Activated naive CD4-positive, alpha-beta T cell treated with anti-CD3 and anti-CD28 coated beads, Interleukin-2, amount 10 ng/mL, durations not matched to agents 7 days and 5 days (primary cell): ENCODE measurements at regions not wholly inside any gene's neighbourhood (a gene's known extent, or its start where the extent isn't known, plus 50 kb on each side); places are given as distances from the start of the nearest gene placed in this dataset.

Source experiments
- CTCF ChIA-PET: fragments of 350-600 bp; sonication (Branson Sonifier 250); formaldehyde crosslinking; loops from one replicate; lab custom pipeline; 2021; ENCODE audit warnings: antibody characterized with exemption; lab: Charles Lee
- DNase-seq: peaks from one replicate; pipeline ENCODE4 v3.0.0-alpha.2; 2020
- H3K27ac Mint-ChIP-seq: one replicate; pipeline ENCODE4 v1.8.0; 2021; ENCODE audit warnings: mild to moderate bottlenecking, moderate library complexity, mixed read lengths
- H3K27me3 Mint-ChIP-seq: one replicate; pipeline ENCODE4 v1.8.0; 2021; ENCODE audit warnings: mild to moderate bottlenecking, mixed read lengths
- H3K36me3 Mint-ChIP-seq: one replicate; pipeline ENCODE4 v1.8.0; 2021; ENCODE audit warnings: mixed read lengths
- H3K4me1 Mint-ChIP-seq: one replicate; pipeline ENCODE4 v1.8.0; 2021; ENCODE audit warnings: mixed read lengths
- H3K4me3 Mint-ChIP-seq: one replicate; pipeline ENCODE4 v1.8.0; 2021; ENCODE audit warnings: mild to moderate bottlenecking, moderate library complexity, mixed read lengths
- H3K9me3 Mint-ChIP-seq: one replicate; pipeline ENCODE4 v1.8.0; 2021; ENCODE audit warnings: mixed read lengths

GRCh38 chr6:67248077-67248476 lies 1387.0 kb upstream of the ADGRB3 start:
- no peaks in the 10 kb centered on the region for H3K4me1 Mint-ChIP-seq
- H3K36me3 Mint-ChIP-seq: no peaks in the 10 kb centered on the region

GRCh38 chr6:67244037-67244436 lies 1391.0 kb upstream of the ADGRB3 start:
- no peaks in the 10 kb centered on the region for H3K4me1 Mint-ChIP-seq
- CTCF ChIA-PET: interaction anchor here (0.9 kb wide), 1 partner anchor 10 kb away, joined by 3 read pairs; no protein-coding TSS in a partner anchor
- no peaks in the 10 kb centered on the region for H3K27me3 Mint-ChIP-seq
- no peak for DNase-seq
- H3K36me3 Mint-ChIP-seq: no peaks in the 10 kb centered on the region
- no peaks in the 10 kb centered on the region for H3K9me3 Mint-ChIP-seq
- no peak overlapping the region for H3K27ac Mint-ChIP-seq
- no peak overlapping the region for H3K4me3 Mint-ChIP-seq

More at GRCh38 chr6:67248077-67248476, 1387.0 kb upstream of the ADGRB3 start:
- H3K4me3 Mint-ChIP-seq: no peak overlapping the region
- CTCF ChIA-PET: no interaction called here
- peaks cover 2% of the 10 kb centered on the region for H3K9me3 Mint-ChIP-seq
- H3K27ac Mint-ChIP-seq: no peak overlapping the region
- no peaks in the 10 kb centered on the region for H3K27me3 Mint-ChIP-seq
- DNase-seq: no peak

- H3K36me3 Mint-ChIP-seq: no peaks in the 10 kb centered on the region
- no peak for DNase-seq
- peaks cover 3% of the 10 kb centered on the region for H3K9me3 Mint-ChIP-seq
- CTCF ChIA-PET: no interaction called here
- H3K27ac Mint-ChIP-seq: no peak overlapping the region
- H3K4me1 Mint-ChIP-seq: no peaks in the 10 kb centered on the region
- no peak overlapping the region for H3K4me3 Mint-ChIP-seq
- H3K27me3 Mint-ChIP-seq: no peaks in the 10 kb centered on the region
These were observed 1397.8 kb upstream of the ADGRB3 start for GRCh38 chr6:67237277-67237676.

GRCh38 chr6:67231092-67231491 lies 1404.0 kb upstream of the ADGRB3 start:
- DNase-seq: no peak
- H3K9me3 Mint-ChIP-seq: no peaks in the 10 kb centered on the region
- no peaks in the 10 kb centered on the region for H3K4me1 Mint-ChIP-seq

GRCh38 chr6:67224989-67225388 lies 1410.1 kb upstream of the ADGRB3 start:
- no peak for DNase-seq
- Mint-ChIP-seq H3K4me1 (no peaks in the 10 kb centered on the region), H3K27ac (no peak overlapping the region), H3K4me3 (no peak overlapping the region), H3K36me3 (no peaks in the 10 kb centered on the region), H3K27me3 (no peaks in the 10 kb centered on the region), H3K9me3 (peaks cover 4% of the 10 kb centered on the region)
- CTCF ChIA-PET: no interaction called here

More at GRCh38 chr6:67231092-67231491, 1404.0 kb upstream of the ADGRB3 start:
- Mint-ChIP-seq H3K27ac (no peak overlapping the region), H3K36me3 (no peaks in the 10 kb centered on the region), H3K4me3 (no peak overlapping the region), H3K27me3 (no peaks in the 10 kb centered on the region)
- CTCF ChIA-PET: no interaction called here

- Mint-ChIP-seq H3K9me3 (peaks cover 6% of the 10 kb centered on the region), H3K27me3 (no peaks in the 10 kb centered on the region), H3K36me3 (no peaks in the 10 kb centered on the region), H3K4me1 (no peaks in the 10 kb centered on the region), H3K4me3 (no peak overlapping the region), H3K27ac (no peak overlapping the region)
- DNase-seq: no peak
- CTCF ChIA-PET: no interaction called here
These were observed 1413.9 kb upstream of the ADGRB3 start for GRCh38 chr6:67221226-67221625.

GRCh38 chr6:67219346-67219745 lies 1415.7 kb upstream of the ADGRB3 start:
- H3K27ac Mint-ChIP-seq: no peak overlapping the region
- no peaks in the 10 kb centered on the region for H3K4me1 Mint-ChIP-seq
- H3K27me3 Mint-ChIP-seq: no peaks in the 10 kb centered on the region
- no peaks in the 10 kb centered on the region for H3K36me3 Mint-ChIP-seq
- H3K4me3 Mint-ChIP-seq: no peak overlapping the region
- H3K9me3 Mint-ChIP-seq: peaks cover 6% of the 10 kb centered on the region
- CTCF ChIA-PET: no interaction called here
- DNase-seq: no peak

GRCh38 chr6:67212584-67212983 lies 1422.5 kb upstream of the ADGRB3 start:
- Mint-ChIP-seq H3K4me3 (no peak overlapping the region), H3K27me3 (no peaks in the 10 kb centered on the region), H3K27ac (no peak overlapping the region), H3K9me3 (peaks cover 2% of the 10 kb centered on the region), H3K4me1 (no peaks in the 10 kb centered on the region), H3K36me3 (no peaks in the 10 kb centered on the region)
- no peak for DNase-seq
- CTCF ChIA-PET: no interaction called here

GRCh38 chr6:67210450-67210849 lies 1424.6 kb upstream of the ADGRB3 start:
- CTCF ChIA-PET: no interaction called here
- Mint-ChIP-seq H3K27ac (no peak overlapping the region), H3K9me3 (peaks cover 2% of the 10 kb centered on the region), H3K27me3 (no peaks in the 10 kb centered on the region), H3K36me3 (no peaks in the 10 kb centered on the region), H3K4me1 (no peaks in the 10 kb centered on the region), H3K4me3 (no peak overlapping the region)
- DNase-seq: no peak

- no peaks in the 10 kb centered on the region for H3K36me3 Mint-ChIP-seq
- DNase-seq: no peak
- CTCF ChIA-PET: no interaction called here
- no peaks in the 10 kb centered on the region for H3K27me3 Mint-ChIP-seq
- H3K9me3 Mint-ChIP-seq: peaks cover 6% of the 10 kb centered on the region
- H3K4me3 Mint-ChIP-seq: no peak overlapping the region
- no peak overlapping the region for H3K27ac Mint-ChIP-seq
- H3K4me1 Mint-ChIP-seq: no peaks in the 10 kb centered on the region
These were observed 1433.5 kb upstream of the ADGRB3 start for GRCh38 chr6:67201563-67201962.

GRCh38 chr6:67200626-67201403 lies 1434.3 kb upstream of the ADGRB3 start:
- Mint-ChIP-seq H3K27me3 (no peaks in the 10 kb centered on the region), H3K27ac (no peak overlapping the region), H3K4me3 (no peak overlapping the region), H3K4me1 (no peaks in the 10 kb centered on the region), H3K36me3 (no peaks in the 10 kb centered on the region), H3K9me3 (peaks cover 6% of the 10 kb centered on the region)
- no peak for DNase-seq
- CTCF ChIA-PET: no interaction called here

- CTCF ChIA-PET: no interaction called here
- H3K9me3 Mint-ChIP-seq: peaks cover 6% of the 10 kb centered on the region
- H3K4me3 Mint-ChIP-seq: no peak overlapping the region
- no peaks in the 10 kb centered on the region for H3K36me3 Mint-ChIP-seq
- H3K27ac Mint-ChIP-seq: no peak overlapping the region
- no peaks in the 10 kb centered on the region for H3K27me3 Mint-ChIP-seq
- no peaks in the 10 kb centered on the region for H3K4me1 Mint-ChIP-seq
- no peak for DNase-seq
These were observed 1435.7 kb upstream of the ADGRB3 start for GRCh38 chr6:67199425-67199824.

GRCh38 chr6:67190733-67191132 lies 1444.3 kb upstream of the ADGRB3 start:
- Mint-ChIP-seq H3K27ac (no peak overlapping the region), H3K27me3 (no peaks in the 10 kb centered on the region), H3K36me3 (no peaks in the 10 kb centered on the region), H3K4me3 (no peak overlapping the region), H3K4me1 (no peaks in the 10 kb centered on the region), H3K9me3 (peaks cover 2% of the 10 kb centered on the region)
- DNase-seq: no peak
- CTCF ChIA-PET: interaction anchor here (0.6 kb wide), 1 partner anchor 52 kb away, joined by 3 read pairs; no protein-coding TSS in a partner anchor

GRCh38 chr6:67184405-67184804 lies 1450.7 kb upstream of the ADGRB3 start:
- H3K27ac Mint-ChIP-seq: no peak overlapping the region
- H3K4me3 Mint-ChIP-seq: no peak overlapping the region
- no peaks in the 10 kb centered on the region for H3K27me3 Mint-ChIP-seq
- H3K9me3 Mint-ChIP-seq: peaks cover 7% of the 10 kb centered on the region
- CTCF ChIA-PET: no interaction called here
- H3K36me3 Mint-ChIP-seq: no peaks in the 10 kb centered on the region
- H3K4me1 Mint-ChIP-seq: no peaks in the 10 kb centered on the region
- no peak for DNase-seq

- CTCF ChIA-PET: no interaction called here
- H3K4me1 Mint-ChIP-seq: no peaks in the 10 kb centered on the region
These were observed 1460.0 kb upstream of the ADGRB3 start for GRCh38 chr6:67175101-67175500.

More at GRCh38 chr6:67175101-67175500, 1460.0 kb upstream of the ADGRB3 start:
- Mint-ChIP-seq H3K27ac (no peak overlapping the region), H3K36me3 (no peaks in the 10 kb centered on the region), H3K9me3 (peaks cover 2% of the 10 kb centered on the region), H3K4me3 (no peak overlapping the region), H3K27me3 (no peaks in the 10 kb centered on the region)
- no peak for DNase-seq
